Endothelial cell of umbilical vein (primary cell): ENCODE measurements at regions not wholly inside any gene's neighbourhood (a gene's known extent, or its start where the extent isn't known, plus 50 kb on each side); places are given as distances from the start of the nearest gene placed in this dataset.

ENCODE experiments used
- BruUV-seq: library from RNA; stranded (reverse); fragments of 400-500 nt; replicated peaks from 2 replicates; lab custom pipeline; 2021; lab: Mats Ljungman, UMichigan
- CTCF ChIA-PET: fragments of 300-600, 350-600 bp; sonication (Branson Sonifier 250); formaldehyde crosslinking; loops from one replicate; lab custom pipeline; 2021; ENCODE audit warnings: antibody characterized with exemption, inconsistent platforms; lab: Charles Lee
- POLR2A ChIA-PET: fragments of 300-600, 350-600 bp; sonication (Branson Sonifier 250); formaldehyde crosslinking; loops from one replicate; lab custom pipeline; 2021; ENCODE audit warnings: antibody characterized with exemption, inconsistent platforms; lab: Charles Lee
- DNase-seq: peaks from one replicate; pipeline ENCODE4 v3.0.0-alpha.2; 2011; ENCODE audit warnings: low read depth, low spot score
- FAIRE-seq: peaks from 2 replicates; lab custom pipeline; 2011; peaks lifted over from hg19 to GRCh38; lab: Jason Lieb, UNC
- H2AFZ ChIP-seq: 2 replicates; pipeline ENCODE4 v1.6.0; 2012; ENCODE audit warnings: low read depth, low read length, control low read depth, inconsistent platforms
- H3K27ac ChIP-seq: 2 replicates; pipeline ENCODE4 v1.5.1; 2011; ENCODE audit warnings: low read depth, mild to moderate bottlenecking, control low read depth, low read length, moderate library complexity; ENCODE audit not compliant: insufficient read depth
- H3K27me3 ChIP-seq, 2 experiments: 2 replicates each; pipeline versions ENCODE4 v1.6.0 to v1.6.1; 2011; ENCODE audit warnings: low read length in 2 of 2, mixed read lengths in 1 of 2; ENCODE audit not compliant: control insufficient read depth in 2 of 2, insufficient read depth in 2 of 2
- H3K36me3 ChIP-seq, 2 experiments: 2 replicates in 1 of 2; 3 replicates in 1 of 2; pipeline ENCODE4 v1.5.1; 2011; ENCODE audit warnings: low read length in 2 of 2, mild to moderate bottlenecking in 1 of 2, moderate library complexity in 1 of 2; ENCODE audit not compliant: control insufficient read depth in 2 of 2, insufficient read depth in 2 of 2; ENCODE audit errors: extremely low read depth in 1 of 2
- H3K4me1 ChIP-seq: 3 replicates; pipeline ENCODE4 v1.5.1; 2011; ENCODE audit warnings: mild to moderate bottlenecking, low read length; ENCODE audit not compliant: control insufficient read depth, insufficient read depth; ENCODE audit errors: extremely low read depth
- H3K4me2 ChIP-seq: 2 replicates; pipeline ENCODE4 v1.6.1; 2011; ENCODE audit warnings: low read length, control low read depth, mixed read lengths; ENCODE audit not compliant: insufficient read depth
- H3K4me3 ChIP-seq, 3 experiments: fragments of 200-600 bp in 1 of 3; sonication (generic), shearing (Covaris generic) in 1 of 3; replicated peaks in 1 of 3; 2 replicates each; pipeline ENCODE4 v1.5.1; 2011 to 2016; ENCODE audit warnings: control low read depth in 3 of 3, low read length in 3 of 3, mild to moderate bottlenecking in 2 of 3, inconsistent platforms in 1 of 3, low read depth in 1 of 3, moderate library complexity in 1 of 3; ENCODE audit not compliant: insufficient read depth in 1 of 3
- H3K79me2 ChIP-seq: 2 replicates; pipeline ENCODE4 v1.6.0; 2012; ENCODE audit warnings: low read length, inconsistent platforms; ENCODE audit not compliant: control insufficient read depth, insufficient read depth
- H3K9ac ChIP-seq: replicated peaks from 2 replicates; pipeline ENCODE3; 2011; ENCODE audit warnings: low read length, control low read depth; ENCODE audit not compliant: insufficient read depth; ENCODE audit errors: extremely low read depth
- H3K9me1 ChIP-seq: replicated peaks from 3 replicates; pipeline ENCODE4 v1.6.0; 2011; ENCODE audit warnings: mild to moderate bottlenecking, low read length; ENCODE audit not compliant: control insufficient read depth, insufficient read depth; ENCODE audit errors: extremely low read depth
- H3K9me3 ChIP-seq: replicated peaks from 2 replicates; pipeline ENCODE4 v1.5.1; 2012; ENCODE audit warnings: low read length, inconsistent platforms; ENCODE audit not compliant: control insufficient read depth, insufficient read depth
- H4K20me1 ChIP-seq: replicated peaks from 2 replicates; pipeline ENCODE3; 2011; ENCODE audit warnings: mild to moderate bottlenecking, low read length; ENCODE audit not compliant: control insufficient read depth, insufficient read depth; ENCODE audit errors: extremely low read depth
- EZH2 ChIP-seq: IDR thresholded peaks from 2 replicates; pipeline ENCODE4 v1.6.1; 2012; ENCODE audit warnings: borderline replicate concordance, low read depth, mild to moderate bottlenecking, moderate library complexity, low read length, inconsistent platforms; ENCODE audit not compliant: severe bottlenecking
- FOS ChIP-seq: IDR thresholded peaks from 2 replicates; pipeline ENCODE4 v1.6.1; 2011; ENCODE audit warnings: mild to moderate bottlenecking, low read length, moderate library complexity, borderline replicate concordance; ENCODE audit not compliant: insufficient read depth
- GATA2 ChIP-seq: IDR thresholded peaks from 2 replicates; pipeline ENCODE4 v1.7.0; 2011; ENCODE audit warnings: low read depth, mild to moderate bottlenecking, moderate library complexity, mixed read lengths, low read length; ENCODE audit not compliant: insufficient read length, insufficient read depth
- JUN ChIP-seq: IDR thresholded peaks from 2 replicates; pipeline ENCODE4 v1.6.1; 2011; ENCODE audit warnings: borderline replicate concordance, low read depth; ENCODE audit not compliant: insufficient read length, insufficient read depth
- MYC ChIP-seq: IDR thresholded peaks from one replicate; pipeline ENCODE4 v1.6.1; 2011; ENCODE audit warnings: mild to moderate bottlenecking, low read depth, low read length
- POLR2A ChIP-seq: IDR thresholded peaks from 2 replicates; pipeline ENCODE4 v1.6.1; 2012; ENCODE audit warnings: low read depth, mild to moderate bottlenecking, control low read depth, low read length
- POLR2AphosphoS5 ChIP-seq: IDR thresholded peaks from 2 replicates; pipeline ENCODE4 v1.6.1; 2012; ENCODE audit warnings: low read depth, mild to moderate bottlenecking, control low read depth, low read length, moderate library complexity; ENCODE audit not compliant: insufficient read depth
- dilution Hi-C: fragments of 300-500 bp; cut with MboI; formaldehyde crosslinking; loops from one replicate; pipeline ENCODE4 v1.15.0; 2019; ENCODE audit warnings: low sequenced_read_pairs; ENCODE audit not compliant: extremely low pct_ligation_motif_present
- intact Hi-C: fragments of 100-400 bp; cut with micrococcal nuclease; formaldehyde crosslinking; loops from one replicate; pipeline ENCODE4 v1.10.0; 2022
- TF ChIP-seq, protein P1 (sequence below): IDR thresholded peaks from 2 replicates; pipeline ENCODE4 v1.6.1; 2011; ENCODE audit not compliant: insufficient read depth, insufficient read length
- TF ChIP-seq, protein P2 (sequence below), 2 donors: IDR thresholded peaks; 1 replicate in 1 of 2; 2 replicates in 1 of 2; pipeline ENCODE4 v1.5.1; 2011; ENCODE audit warnings: low read length in 2 of 2, mild to moderate bottlenecking in 2 of 2, moderate library complexity in 2 of 2, control low read depth in 1 of 2, inconsistent platforms in 1 of 2, low read depth in 1 of 2; ENCODE audit not compliant: insufficient read depth in 1 of 2; ENCODE audit errors: extremely low read depth in 1 of 2

DNA sequence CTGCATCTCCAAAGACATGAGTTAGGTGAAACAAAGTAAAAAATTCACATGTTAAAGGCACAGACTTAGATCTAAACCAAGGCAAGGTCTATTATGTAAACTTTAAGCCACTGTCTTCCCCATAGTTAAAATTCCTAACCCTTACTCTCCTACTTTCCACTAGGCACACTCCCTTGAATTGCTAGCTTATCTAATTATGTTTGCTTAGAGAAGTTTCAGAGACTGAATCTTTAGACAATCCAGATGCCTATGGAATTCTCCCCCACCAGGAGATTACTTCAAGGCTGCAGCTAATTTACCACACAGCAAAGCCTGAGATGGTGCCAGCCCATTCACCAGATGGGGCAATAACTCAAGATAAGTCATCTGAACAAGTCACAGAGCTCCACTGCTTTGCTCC is 803.1 kb upstream of the COX7C start:
- no peak overlapping the region for H3K4me2 ChIP-seq
- BruUV-seq = no TSS peak
- no peaks in the 10 kb centered on the region for H4K20me1 ChIP-seq
- H2AFZ ChIP-seq = no peak overlapping the region
- TF ChIP-seq, protein P1, sequence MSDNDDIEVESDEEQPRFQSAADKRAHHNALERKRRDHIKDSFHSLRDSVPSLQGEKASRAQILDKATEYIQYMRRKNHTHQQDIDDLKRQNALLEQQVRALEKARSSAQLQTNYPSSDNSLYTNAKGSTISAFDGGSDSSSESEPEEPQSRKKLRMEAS = no peak
- DNase-seq (no peak), FAIRE-seq (no peak)
- H3K27ac ChIP-seq = no peak overlapping the region
- no peaks in the 10 kb centered on the region for H3K9me3 ChIP-seq
- H3K9me1 ChIP-seq = no peaks in the 10 kb centered on the region
- no peak overlapping the region for H3K4me3 ChIP-seq
- no peak overlapping the region for H3K9ac ChIP-seq
- no peaks in the 10 kb centered on the region for H3K79me2 ChIP-seq
- intact Hi-C loops = no loop called here
- ChIA-PET CTCF (no interaction called here), POLR2A (no interaction called here)
- no peaks in the 10 kb centered on the region for H3K36me3 ChIP-seq
- dilution Hi-C loops = no loop called here
- no peaks in the 10 kb centered on the region for H3K27me3 ChIP-seq
- H3K4me1 ChIP-seq = no peaks in the 10 kb centered on the region

DNA sequence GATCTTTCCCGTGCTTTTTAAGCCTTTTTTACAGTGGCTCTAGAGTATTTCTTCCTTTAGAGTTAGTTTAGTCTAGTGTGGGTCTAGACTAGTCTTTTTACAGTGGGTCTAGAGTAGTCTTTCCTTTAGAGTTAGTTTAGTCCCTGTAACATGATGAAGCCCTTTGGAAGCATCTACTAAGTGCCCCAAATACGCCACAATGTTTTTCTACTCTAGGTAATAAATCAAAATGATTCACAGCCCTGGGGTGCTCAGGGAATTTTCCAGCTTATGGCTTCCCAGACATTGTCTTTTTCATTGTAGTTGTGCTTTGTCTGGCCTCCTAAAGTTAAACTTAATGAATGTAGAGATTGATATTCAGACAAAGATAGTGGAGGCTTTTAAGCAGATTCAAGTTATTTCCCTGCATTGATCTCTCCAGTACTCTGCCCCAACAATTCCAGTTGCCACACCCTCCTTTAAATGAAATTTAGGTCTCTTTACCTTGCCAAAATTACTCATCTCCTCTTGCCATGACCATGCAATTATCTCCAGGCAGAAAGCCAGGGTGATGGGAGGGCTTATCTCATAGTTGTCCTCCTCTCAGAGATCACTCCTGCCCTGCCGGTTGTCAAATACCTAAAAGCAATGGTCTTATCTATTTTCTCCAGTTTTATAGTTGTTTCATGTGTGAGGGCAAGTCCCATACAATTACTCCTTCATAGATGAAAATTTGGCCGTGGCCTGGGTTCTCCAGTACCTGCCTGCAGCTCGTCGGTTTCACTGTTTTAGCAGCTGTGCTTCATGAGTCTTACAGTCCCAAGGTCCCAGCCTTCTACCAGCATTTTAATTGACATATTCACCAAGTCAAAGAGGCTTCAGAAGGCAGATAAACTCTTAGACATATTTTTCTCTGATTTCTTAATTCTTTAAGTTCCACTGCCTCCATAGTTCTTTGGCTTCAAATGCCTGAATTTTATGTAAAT is 794.0 kb upstream of the COX7C start:
- dilution Hi-C loops (no loop called here), intact Hi-C loops (no loop called here)
- no peak overlapping the region for H3K4me2 ChIP-seq
- ChIA-PET CTCF (no interaction called here), POLR2A (no interaction called here)
- TF ChIP-seq EZH2 (no peak), FOS (no peak), POLR2AphosphoS5 (no peak), POLR2A (no peak), JUN (no peak), MYC (no peak), GATA2 (no peak)
- TF ChIP-seq, protein P1 = no peak
- TF ChIP-seq, protein P2, sequence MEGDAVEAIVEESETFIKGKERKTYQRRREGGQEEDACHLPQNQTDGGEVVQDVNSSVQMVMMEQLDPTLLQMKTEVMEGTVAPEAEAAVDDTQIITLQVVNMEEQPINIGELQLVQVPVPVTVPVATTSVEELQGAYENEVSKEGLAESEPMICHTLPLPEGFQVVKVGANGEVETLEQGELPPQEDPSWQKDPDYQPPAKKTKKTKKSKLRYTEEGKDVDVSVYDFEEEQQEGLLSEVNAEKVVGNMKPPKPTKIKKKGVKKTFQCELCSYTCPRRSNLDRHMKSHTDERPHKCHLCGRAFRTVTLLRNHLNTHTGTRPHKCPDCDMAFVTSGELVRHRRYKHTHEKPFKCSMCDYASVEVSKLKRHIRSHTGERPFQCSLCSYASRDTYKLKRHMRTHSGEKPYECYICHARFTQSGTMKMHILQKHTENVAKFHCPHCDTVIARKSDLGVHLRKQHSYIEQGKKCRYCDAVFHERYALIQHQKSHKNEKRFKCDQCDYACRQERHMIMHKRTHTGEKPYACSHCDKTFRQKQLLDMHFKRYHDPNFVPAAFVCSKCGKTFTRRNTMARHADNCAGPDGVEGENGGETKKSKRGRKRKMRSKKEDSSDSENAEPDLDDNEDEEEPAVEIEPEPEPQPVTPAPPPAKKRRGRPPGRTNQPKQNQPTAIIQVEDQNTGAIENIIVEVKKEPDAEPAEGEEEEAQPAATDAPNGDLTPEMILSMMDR (IDR thresholded peaks at IDR 0.05; ENCODE audit: extremely low read depth in 1 of 2, insufficient read depth in 1 of 2, low read depth in 1 of 2, low read length in 2 of 2) = no peak
- no peaks in the 10 kb centered on the region for H3K9me3 ChIP-seq
- H3K4me1 ChIP-seq = no peaks in the 10 kb centered on the region
- H3K27ac ChIP-seq = no peak overlapping the region
- no peaks in the 10 kb centered on the region for H3K36me3 ChIP-seq
- H2AFZ ChIP-seq = no peak overlapping the region
- H3K27me3 ChIP-seq = no peaks in the 10 kb centered on the region
- DNase-seq (no peak), FAIRE-seq (no peak)
- no peak overlapping the region for H3K9ac ChIP-seq
- BruUV-seq = no TSS peak
- no peaks in the 10 kb centered on the region for H3K79me2 ChIP-seq
- no peaks in the 10 kb centered on the region for H4K20me1 ChIP-seq
- no peak overlapping the region for H3K4me3 ChIP-seq
- H3K9me1 ChIP-seq = no peaks in the 10 kb centered on the region
